GM18861 (cell line): ENCODE measurements at regions not wholly inside any gene's neighbourhood (a gene's known extent, or its start where the extent isn't known, plus 50 kb on each side); places are given as distances from the start of the nearest gene placed in this dataset.
"Not testable (repeated sequence)": the region's sequence is repeated elsewhere in the genome, so short reads cannot be mapped to it uniquely, and the experiment has no call there.

Experiments used
- ATAC-seq: cut with Tn5 transposase; IDR thresholded peaks from one replicate; pipeline ENCODE4 v1.9.1; 2021; ENCODE audit not compliant: unreplicated experiment

DNA sequence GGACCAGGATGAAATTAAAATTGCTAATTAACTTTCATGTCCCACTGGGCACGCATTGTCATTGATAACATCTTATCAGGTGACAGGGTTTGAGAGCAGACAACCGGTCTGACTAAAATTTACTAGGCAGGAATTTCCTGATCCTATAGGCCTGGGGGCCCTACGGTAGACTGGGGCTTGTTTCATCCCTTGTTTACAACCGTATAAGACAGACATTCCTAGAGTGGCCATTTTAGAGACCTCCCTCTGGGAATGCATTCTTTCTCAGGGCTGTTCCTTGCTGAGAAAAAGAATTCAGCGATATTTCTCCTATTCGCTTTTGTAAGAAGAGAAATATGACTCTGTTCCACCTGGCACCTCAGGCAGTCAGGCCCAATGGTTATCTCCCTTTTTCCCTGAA is 1737.8 kb upstream of the ACO1 start:
- ATAC-seq: not testable (repeated sequence)

DNA sequence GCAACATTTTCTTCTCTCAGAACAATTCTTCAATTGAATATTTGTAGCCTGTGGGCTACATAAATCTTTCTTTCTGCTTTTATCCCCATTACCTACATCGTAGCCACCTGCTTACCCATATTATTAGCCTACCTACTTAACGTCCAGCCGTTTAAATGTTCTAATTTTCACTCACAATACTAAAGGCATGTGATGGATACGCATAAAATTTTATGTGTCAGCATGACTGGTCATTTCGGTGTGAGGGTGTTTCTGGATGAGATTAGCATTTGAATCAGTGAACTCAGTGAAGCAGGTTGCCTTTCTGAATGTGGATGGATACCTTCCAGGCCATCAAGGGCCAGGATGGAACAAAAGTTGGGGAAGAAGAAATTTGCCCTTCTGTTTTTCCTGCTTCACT is 1722.5 kb upstream of the ACO1 start:
- no peak for ATAC-seq

DNA sequence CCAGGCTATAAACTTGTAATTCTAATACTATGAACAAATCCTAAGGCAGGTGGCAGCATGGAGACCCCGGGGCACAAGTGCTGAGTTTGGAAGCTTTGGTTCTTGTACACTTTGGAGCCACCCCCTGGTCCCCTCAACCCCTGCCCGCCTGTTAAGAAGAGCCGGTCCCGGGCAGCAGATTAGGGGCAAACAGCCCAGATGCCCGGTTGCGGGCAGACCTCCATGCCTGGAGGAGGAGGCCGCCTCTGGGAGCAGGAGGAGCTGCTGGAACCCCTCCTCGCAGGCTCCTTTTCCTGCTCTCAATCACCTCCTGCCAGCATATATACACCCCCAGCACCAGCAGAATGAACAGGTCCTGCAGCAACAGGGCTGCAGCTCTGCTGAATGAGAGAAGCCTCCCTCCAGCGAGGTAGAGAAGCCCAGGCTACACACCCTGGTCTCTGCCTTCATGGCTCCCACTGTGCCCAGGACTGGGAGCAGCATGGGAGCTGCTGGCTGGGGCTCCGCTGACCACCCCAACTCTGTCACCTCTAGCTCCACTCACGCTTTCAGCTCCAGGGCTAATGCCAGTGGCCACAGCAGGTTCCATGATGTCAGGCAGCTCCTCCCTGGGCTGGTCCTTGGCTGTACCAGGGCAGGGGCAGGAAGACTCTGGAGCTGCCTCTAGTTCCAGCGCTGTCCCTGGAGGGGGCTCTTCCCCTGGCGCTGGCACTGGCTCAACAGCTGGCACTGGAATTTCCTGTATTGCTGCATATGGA is 1713.5 kb upstream of the ACO1 start:
- no peak for ATAC-seq

DNA sequence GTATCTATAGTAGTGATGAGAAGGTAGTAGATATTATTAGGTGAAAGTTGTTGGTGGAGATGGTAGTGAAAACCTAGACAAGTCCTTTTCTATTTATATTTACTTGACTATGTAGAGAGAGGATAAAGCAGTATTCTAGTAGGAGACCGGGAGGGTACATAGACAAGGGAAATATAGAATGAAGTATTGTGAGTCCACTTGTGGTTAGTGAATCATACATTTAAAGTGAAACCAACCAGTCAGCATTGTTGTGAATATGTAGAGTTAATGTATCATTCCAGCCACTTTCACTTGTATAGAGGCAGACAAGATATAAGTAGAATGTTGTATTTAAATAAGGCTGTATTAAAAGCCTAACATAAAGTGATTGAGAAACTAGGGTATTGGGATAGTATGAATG is 1711.3 kb upstream of the ACO1 start:
- ATAC-seq: no peak

DNA sequence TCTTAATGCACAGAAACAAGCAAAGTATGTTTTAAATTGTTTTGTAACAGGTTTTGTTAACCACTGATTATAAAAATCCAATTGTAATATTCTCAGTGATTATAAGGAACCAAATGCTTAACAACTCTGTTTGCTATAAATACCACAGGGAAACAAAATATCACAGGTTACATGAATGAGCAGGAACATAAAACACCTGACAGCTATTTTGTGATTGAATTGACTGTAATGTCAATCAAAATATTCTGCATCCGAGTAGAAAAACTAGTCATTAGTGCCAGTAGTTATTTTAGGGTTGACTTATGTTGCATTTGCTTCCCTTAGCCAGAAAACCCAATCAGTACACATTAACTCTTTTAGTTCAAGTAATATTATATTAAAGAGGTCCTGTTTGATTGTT is 1707.8 kb upstream of the ACO1 start:
- ATAC-seq: no peak

DNA sequence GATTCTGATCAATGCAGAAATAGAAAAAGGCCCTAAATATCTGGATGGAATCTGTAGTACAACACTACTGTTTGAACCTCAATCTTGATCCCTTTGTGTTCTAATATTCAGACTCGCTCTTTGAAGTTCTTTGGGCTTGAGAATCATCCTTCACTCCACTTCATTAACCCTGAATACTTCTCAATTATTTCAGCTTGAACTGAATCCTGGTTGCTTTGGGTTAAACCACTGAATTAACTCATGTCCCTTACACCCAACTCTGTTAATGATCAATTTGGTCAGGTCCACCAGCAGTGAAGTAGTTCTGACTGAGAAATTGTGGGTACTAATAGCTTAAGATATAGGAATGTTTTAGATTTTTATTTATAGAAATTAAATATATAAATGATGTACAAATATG is 1707.2 kb upstream of the ACO1 start:
- ATAC-seq: no peak

DNA sequence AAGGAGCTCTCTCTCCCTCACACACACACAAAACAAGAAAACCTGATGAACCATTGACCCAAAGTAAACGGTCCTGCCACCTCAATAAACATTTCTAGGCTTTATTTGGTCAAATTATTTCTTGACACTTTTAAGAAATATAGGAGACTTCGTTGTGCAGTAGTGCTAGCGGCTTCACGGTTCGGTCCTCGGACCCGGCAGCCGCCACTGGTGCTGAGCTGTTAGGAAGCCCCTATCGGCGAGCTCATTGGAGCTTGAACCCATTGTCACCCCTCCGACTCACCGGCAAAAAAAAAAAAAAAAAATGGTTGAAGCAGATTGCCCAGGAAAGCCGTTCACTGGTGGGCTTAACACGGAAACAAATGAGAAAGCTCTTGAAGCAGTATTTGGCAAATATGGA is 1695.6 kb upstream of the ACO1 start:
- ATAC-seq: no peak

DNA sequence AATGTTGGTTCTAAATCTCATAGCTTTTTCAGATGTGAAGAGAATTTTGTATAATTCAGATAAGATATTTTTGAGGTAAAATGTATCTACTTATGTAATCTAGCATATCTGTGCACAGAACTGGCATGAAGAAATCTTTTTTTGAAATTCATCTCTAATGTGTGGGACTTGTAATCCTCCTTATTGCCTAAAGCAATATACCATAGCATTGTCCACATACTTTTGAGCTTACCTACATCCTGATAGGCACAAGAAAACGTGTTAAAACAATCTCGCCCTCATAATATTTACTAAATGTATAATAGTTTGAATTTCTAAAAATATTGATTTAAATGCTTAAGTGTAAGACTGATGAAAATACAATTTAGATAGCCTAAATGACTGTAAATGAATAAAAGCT is 1686.5 kb upstream of the ACO1 start:
- no peak for ATAC-seq

DNA sequence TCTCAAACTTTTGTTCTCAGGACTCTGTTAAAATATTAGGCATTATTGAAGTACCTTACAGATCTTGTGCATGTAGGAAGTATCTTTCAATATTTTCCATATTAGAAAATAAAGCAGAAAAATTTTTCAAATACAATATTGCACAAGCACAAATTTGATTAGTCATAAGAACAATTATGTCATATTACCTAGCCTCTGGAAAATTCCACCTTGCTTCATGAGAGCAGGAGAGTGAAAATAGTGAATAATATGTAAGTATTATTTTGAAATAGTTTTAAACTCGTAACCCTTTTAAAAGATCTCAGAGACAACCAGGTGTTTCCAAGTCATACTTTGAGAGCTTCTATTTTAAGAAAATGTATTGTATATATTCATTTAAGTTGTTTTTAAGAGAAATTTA is 1672.9 kb upstream of the ACO1 start:
- no peak for ATAC-seq

DNA sequence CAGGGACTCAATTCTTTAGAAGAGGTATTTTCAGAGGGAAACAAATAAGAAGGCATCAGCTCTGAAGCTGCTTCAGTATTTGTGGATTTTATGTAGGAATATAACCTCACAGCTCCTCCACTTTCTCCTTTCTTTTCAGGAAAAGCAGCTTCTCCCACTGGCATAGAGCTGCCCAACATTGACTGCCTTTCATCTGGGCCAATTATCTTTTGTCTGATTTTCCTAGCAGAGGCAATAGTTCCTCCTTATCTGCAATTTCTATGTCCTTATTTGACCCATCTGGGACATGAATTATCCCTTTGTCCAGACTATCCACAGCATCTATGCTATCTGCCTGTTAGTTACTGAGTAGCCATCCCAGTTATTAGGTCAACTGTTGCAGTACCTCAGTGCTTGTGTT is 1671.2 kb upstream of the ACO1 start:
- no peak for ATAC-seq

DNA sequence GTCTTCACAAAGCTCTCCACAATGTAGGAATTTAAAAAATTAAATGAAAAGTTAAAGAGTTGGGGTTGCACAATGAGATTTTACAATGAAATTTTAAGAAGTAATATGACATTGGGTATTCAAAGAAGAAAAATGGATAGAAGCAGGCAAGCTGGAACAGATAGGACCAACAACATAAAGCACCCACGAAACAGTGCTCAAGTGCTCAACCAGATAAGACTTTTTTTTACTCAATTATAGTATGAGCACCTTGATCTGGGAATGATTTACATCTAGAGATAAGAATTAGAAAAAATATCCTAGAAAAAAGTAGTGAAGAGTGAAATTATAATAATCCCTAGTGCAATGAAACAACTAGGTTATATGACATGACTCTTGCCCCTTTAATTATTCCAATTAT is 1670.1 kb upstream of the ACO1 start:
- ATAC-seq: no peak

DNA sequence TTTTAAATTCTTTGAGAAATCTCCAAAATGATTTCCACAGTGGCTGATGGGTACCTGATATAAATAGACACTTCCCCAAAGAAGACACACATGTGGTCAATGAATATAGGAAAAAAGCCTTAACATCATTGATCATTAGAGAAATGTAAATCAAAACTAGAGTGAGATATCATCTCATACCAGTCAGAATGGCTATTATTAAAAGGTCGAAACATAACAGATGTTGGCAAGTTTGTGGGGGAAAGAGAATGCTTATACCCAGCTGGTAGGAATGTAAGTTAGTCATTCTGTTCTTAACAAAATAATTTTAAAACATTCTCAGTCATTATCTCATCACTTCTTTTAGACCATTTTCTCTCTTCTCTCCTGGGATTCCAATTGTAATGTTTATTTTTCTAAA is 1666.0 kb upstream of the ACO1 start:
- no peak for ATAC-seq

DNA sequence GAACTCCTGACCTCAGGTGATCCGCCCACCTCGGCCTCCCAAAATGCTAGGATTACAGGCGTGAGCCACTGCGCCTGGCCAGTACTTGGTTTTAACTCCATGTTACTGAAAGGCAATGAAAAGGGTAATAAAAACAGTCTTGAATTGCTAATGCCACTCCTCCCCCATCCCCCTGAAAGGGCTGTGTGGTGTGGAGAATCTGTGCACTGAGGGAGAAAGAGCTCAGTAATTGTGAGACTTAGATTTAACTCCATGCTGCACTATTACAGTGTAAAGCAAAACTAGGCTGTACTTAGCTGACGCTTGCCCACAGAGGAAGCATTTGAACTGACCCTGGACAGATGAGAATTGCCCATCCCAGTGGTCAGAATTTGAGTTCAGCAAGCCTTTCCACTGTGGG is 1662.4 kb upstream of the ACO1 start:
- no peak for ATAC-seq

DNA sequence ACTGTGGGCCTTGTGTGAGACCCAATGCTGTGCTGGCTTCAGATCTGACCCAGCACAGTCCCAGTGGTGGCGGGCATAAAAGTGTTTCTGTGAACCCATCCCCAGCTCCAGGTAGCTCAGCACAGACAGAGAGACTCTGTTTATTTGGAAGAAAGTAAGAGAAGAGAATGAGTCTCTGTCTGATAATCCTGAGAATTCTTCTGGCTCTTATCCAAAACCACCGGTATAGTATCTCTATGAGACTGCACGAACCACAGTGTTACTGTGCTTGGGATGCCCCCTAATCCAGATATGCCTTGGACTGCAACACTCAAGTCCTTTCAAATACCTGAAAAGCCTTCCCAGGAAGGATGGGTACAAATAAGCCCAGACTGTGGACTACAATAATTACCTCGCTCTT is 1660.8 kb upstream of the ACO1 start:
- no peak for ATAC-seq

DNA sequence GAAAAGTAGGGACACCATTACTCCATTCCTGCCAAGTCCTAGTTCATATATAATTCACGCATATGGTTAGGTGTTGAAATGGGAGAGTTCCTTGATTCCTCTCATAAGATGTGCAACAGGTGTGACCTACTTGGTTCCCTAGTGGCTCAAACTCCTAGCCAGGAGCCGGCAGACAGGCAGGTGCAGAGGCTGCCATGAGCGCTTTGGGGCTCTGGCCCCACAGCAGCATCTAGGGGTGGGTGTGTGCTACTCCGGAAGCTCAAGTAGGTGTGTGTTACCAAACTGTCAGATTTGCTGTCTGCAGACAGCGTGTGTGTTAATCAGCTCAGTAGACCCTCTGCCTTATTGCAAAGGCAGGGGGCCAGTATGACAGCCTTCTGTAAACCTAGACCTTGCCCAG is 1652.4 kb upstream of the ACO1 start:
- ATAC-seq: no peak

DNA sequence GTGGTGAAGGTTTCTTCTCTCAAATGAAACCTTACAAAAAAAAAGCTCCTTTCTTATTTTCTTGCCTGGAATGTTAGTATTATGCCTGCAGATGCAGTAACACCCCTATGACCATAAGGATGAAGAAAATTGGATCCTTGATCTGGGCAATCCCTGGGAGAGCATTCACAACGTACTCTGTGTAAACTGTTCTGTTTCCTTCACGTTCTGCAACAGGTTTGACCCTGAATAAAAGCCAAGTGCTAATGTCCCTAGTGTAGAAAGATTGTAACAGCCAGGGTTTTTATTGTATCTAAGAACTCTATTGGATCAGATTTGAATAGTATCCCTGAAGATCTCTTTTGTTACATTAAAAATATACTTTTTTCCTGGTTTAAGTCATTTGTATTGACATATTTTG is 1639.6 kb upstream of the ACO1 start:
- no peak for ATAC-seq

DNA sequence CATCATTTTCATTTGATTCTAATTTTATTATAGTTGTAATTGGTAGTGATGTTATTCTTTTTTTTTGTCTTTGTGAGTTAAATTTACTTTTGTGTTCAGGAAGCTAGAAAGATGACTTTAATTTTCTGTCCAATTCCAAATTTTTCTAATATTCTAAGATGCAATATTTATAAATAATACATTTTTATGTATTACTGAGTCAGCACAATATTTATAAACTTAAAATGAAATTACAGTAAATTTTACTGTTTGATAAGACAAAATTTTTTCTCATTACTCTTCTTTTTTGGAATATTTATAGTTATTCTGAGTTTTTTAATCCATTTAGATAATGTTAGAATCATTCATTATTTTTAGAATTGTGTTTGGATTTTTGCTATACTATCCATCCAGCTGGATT is 1637.9 kb upstream of the ACO1 start:
- no peak for ATAC-seq

DNA sequence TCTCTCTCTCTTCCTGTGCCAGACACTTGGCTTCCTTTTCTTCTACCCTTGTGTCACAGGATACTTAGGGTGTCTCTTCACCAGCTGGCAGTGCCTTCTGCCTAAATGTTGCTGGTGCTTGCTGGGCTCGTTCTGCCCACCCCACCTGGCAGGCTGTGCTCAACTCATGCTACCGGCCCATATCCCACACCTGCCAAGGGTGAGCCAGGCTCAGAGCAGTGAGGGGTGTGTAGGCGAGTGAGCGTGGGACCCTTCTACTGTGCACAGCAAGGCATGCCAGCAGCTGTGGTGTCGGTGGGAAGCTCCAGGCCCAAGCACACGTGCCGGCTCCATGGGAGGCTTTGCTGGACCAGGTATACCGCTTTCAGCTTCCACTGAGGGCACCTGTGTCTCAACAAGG is 1626.7 kb upstream of the ACO1 start:
- ATAC-seq: no peak

DNA sequence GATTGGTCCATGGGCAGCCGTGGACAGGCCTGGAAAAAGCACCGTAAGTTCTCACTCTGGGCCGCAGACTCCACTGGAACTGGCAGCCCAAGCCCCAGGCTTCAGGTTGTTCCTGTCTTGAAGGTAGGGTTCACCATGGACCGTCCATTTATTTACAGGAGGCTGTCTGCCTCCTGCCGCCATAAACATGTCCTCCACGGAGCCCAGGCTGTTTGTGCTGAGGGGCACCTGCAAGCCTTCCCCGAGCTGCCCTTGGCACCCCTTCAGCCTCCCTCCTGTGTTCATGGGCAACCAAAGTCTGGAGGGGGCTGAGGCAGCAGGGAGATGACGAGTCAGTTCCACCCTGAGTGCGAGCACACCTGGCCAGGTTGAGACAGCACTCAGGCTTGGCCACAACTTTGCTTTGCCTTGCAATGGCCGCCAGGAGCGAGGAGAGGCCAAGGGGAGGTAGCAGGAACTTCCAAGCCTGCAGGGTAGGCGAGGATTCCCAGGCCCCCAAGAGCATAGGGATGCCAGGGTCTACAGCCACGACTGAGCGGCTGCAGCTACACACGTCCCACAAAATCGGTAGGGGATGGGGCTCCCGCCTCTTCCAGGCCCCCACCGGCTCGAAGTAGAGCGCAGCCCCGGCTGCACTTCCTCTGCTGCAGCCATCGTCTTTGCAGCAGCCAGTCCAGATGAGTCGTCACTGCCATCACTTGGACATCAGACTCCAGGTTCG is 1625.6 kb upstream of the ACO1 start:
- ATAC-seq: no peak

DNA sequence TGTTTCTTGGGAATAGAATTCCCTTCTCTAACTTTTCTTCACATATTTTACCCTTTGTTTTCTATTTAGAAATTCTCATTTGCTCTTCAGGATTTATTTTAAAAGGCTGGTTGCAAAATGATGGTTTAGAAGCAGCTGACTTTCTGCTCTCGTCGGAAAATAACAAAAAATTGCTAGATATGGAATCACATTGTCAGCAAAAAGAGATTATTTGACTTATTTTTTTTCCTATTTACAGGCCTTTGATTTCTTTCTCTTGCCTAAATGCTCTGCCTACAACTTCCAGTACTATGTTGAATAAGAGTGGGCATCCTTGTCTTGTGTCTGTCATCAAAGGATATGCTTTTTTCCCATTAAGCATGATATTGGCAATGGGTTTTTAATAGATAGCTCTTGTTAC is 1619.1 kb upstream of the ACO1 start:
- no peak for ATAC-seq

DNA sequence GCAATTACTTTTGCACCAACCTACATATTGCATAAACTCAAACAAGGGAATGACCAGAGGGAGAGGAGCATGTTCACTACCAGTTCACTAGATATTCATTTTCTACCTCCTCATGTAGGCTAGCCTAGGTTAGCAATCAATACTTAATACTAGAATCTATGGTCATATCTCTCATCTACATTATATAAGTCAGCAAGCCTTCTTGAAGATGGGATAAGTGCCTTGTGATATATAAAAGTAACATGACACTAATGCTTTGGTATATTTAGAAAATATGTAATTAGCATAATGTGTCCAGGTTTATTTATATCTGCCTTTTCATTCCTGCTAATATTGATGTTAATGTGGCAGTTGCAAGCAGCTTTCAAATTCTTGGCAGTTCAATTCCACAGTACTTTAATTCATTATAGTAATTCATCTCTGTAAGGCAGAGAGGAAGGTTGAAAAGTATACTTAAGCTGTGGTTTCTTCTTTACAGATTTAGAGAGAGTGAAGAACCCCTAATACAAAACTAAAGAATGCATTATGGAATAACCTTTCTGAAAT is 1613.2 kb upstream of the ACO1 start:
- ATAC-seq: no peak

DNA sequence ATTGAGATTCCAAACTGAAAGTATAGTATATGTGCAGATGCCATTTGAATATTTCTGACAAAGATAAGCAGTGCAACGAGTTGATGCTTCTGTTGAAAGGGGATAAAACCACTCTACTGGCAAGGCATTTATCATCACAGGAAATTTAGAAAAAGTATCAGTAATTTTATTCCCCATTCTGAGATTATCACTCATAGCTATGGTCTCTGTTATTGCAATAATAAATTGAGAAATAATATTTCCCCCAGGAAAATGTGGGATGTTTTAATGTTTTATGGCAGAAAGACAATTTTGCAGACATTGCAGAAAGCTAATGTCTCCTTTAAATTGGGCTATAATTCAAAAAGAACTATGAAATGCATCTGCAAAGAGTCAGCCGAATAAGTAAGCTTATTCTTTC is 1612.7 kb upstream of the ACO1 start:
- ATAC-seq: no peak

DNA sequence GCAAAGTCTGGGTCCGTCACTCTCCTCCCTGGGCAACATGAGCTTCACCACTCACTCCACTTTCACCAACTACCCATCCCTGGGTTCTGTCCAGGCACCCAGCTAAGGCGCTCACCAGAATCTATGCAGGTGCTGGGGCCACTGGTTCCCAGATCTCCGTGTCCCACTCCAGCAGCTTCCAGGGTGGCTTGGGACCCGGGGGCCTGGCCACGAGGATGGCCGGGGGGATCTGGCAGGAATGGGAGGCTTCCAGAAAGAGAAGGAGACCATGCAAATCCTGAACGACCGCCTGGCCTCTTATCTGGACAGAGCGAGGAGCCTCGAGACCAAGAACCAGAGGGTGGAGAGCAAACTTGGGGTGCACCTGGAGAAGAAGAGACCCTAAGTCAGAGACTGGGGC is 1611.0 kb upstream of the ACO1 start:
- ATAC-seq: no peak
